ENCODE measurements at regions not wholly inside any gene's neighbourhood (a gene's known extent, or its start where the extent isn't known, plus 50 kb on each side); places are given as distances from the start of the nearest gene placed in this dataset.

DNA sequence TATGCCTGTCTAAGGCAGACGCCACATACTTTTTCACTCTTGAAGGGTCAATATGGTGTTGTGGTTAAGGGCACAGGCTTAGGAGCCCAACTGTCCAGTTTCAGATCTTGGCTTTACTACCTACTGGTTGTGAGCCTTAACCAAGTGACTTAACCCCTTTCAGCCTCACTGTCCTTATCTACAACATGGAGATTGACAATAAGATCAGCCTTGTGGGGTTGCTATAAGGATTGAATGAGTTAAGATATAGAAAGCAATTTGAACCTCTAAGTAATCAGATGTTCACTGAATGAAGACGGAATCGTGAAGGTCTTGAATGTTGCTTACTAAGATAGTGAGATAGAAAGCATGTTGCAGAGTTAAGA lies 121.3 kb upstream of the JUN start:
- Histone ChIP-seq H3K36me3 (ENCODE audit: control insufficient read depth, insufficient read depth, low read length) (no peaks in the 10 kb centered on the region), H3K27me3 (ENCODE audit: control insufficient read depth, insufficient read depth, low read length) (no peaks in the 10 kb centered on the region), H2AFZ (no peak overlapping the region), H3K9me3 (ENCODE audit: control insufficient read depth, low read length) (no peaks in the 10 kb centered on the region), H3K27ac (peak overlapping the region; percentile 99), H3K9ac (no peak overlapping the region), H3K4me3 (ENCODE audit: low read depth, low read length) (no peak overlapping the region), H3K4me2 (ENCODE audit: low read length) (no peak overlapping the region), H3K4me1 (peaks cover 11% of the 10 kb centered on the region), H3K79me2 (no peaks in the 10 kb centered on the region)
- TF ChIP-seq, protein P1, sequence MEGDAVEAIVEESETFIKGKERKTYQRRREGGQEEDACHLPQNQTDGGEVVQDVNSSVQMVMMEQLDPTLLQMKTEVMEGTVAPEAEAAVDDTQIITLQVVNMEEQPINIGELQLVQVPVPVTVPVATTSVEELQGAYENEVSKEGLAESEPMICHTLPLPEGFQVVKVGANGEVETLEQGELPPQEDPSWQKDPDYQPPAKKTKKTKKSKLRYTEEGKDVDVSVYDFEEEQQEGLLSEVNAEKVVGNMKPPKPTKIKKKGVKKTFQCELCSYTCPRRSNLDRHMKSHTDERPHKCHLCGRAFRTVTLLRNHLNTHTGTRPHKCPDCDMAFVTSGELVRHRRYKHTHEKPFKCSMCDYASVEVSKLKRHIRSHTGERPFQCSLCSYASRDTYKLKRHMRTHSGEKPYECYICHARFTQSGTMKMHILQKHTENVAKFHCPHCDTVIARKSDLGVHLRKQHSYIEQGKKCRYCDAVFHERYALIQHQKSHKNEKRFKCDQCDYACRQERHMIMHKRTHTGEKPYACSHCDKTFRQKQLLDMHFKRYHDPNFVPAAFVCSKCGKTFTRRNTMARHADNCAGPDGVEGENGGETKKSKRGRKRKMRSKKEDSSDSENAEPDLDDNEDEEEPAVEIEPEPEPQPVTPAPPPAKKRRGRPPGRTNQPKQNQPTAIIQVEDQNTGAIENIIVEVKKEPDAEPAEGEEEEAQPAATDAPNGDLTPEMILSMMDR (IDR thresholded peaks at IDR 0.05) = no peak

DNA sequence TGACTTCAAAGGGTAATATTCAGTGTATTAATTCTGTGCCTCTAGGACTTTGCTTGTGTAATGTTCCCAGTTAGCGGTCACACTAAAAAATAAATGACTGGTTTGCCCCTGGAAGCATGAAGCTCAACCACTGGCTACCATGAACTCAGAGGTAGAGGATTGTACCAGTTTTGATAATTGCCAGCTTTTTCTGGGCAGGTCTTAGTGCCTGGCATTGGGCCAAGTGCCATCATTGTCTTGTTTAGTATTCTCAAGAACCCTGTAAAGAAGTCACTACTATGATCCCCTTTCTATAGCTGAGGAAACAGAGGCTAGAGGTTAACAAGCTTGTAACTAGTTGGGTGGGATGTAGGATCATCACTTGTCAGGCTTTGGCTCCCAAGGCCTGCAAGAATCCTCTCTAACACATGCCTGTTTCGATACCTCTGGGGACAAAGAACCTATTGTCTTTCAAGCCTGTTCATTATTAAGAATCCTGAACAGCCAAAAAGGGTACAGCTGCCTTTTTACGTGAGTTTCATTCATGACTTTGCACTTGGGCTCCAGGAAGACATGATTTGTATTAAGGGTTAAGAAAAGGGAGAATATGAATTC lies 121.9 kb upstream of the JUN start:
- no peak overlapping the region for H3K4me2 ChIP-seq (ENCODE audit: low read length)
- H3K79me2 ChIP-seq = no peaks in the 10 kb centered on the region
- no peak overlapping the region for H3K9ac ChIP-seq
- no peaks in the 10 kb centered on the region for H3K27me3 ChIP-seq (ENCODE audit: control insufficient read depth, insufficient read depth, low read length)
- TF ChIP-seq, protein P1 (IDR thresholded peaks at IDR 0.05) = no peak
- H3K27ac ChIP-seq = peak overlapping the region; percentile 99
- H3K9me3 ChIP-seq (ENCODE audit: control insufficient read depth, low read length) = no peaks in the 10 kb centered on the region
- peaks cover 8% of the 10 kb centered on the region for H3K4me1 ChIP-seq
- H2AFZ ChIP-seq = no peak overlapping the region
- no peak overlapping the region for H3K4me3 ChIP-seq (ENCODE audit: low read depth, low read length)
- no peaks in the 10 kb centered on the region for H3K36me3 ChIP-seq (ENCODE audit: control insufficient read depth, insufficient read depth, low read length)

DNA sequence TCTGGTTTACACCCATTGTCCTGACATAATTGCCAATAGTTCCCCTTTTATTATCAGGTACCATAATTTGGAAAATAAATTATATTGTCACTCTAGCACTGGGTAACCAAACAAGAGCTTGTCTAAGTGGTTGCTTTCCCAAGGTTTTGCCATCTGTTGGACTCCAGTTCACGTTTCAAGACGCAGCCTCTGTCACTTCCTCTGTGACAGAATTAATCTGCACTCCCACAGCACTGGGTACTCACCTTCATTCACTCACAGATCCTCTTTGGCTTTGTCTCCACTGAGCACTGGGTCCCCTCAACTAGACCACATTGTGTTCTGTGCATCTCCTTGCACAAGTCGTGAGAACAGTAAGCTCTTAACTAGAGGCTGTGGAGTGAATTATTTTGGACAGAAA lies 123.6 kb upstream of the JUN start:
- H3K4me2 ChIP-seq (ENCODE audit: low read length) = no peak overlapping the region
- H3K4me1 ChIP-seq = peaks cover 9% of the 10 kb centered on the region
- no peaks in the 10 kb centered on the region for H3K79me2 ChIP-seq
- H3K9me3 ChIP-seq (ENCODE audit: control insufficient read depth, low read length) = no peaks in the 10 kb centered on the region
- no peaks in the 10 kb centered on the region for H3K36me3 ChIP-seq (ENCODE audit: control insufficient read depth, insufficient read depth, low read length)
- no peak overlapping the region for H3K9ac ChIP-seq
- no peak overlapping the region for H2AFZ ChIP-seq
- H3K27ac ChIP-seq = peak overlapping the region; percentile 3
- no peaks in the 10 kb centered on the region for H3K27me3 ChIP-seq (ENCODE audit: control insufficient read depth, insufficient read depth, low read length)
- TF ChIP-seq, protein P1 (IDR thresholded peaks at IDR 0.05) = no peak
- no peak overlapping the region for H3K4me3 ChIP-seq (ENCODE audit: low read depth, low read length)

DNA sequence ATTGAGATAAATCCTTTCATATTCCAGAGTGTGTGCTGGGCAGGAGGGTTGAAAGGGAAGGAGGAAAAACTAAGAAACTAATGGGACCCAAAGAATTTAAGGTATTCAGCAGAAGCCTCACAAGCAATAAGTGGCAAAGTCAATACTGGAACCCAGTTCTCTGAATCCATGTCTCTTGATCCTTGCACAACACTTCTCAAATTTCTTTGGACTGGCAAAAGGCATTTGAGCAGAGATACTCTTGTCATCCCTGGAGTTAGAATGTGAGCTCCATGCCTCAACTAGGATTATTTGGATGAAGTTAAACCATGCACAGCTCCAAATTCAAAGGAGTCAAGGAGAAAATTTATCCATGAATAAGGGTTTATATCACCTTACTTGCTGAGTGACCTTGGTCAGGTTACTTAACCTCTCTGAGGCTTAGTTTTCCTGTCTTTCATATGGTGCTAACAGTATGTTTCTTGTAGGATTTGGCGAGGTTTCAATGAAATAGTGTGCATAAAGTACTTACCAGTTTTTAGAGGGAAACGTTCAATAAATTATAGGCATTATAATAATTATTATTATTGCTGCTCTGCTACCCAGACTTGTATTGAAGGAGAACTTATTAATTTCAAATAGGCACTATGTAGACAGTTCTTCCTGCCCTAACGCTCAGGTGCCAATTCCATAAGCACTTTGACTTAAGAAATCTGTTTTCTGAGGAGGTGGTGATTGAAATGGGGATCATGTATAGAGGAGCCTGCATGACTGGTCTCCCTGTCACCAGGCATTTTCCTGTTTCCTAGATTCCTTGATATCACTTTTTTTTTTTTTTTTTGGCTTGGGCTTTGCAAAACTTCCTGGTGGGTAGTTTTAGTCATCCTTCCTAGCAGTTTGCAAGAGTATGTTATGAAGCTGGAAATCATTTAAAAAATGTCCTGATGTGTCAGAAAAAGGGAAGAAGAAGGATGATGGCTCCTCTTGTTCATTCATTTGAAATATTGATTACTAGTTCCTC lies 125.0 kb upstream of the JUN start:
- TF ChIP-seq, protein P1 (IDR thresholded peaks at IDR 0.05) = no peak
- H2AFZ ChIP-seq = no peak overlapping the region

More for the DNA sequence above, 125.0 kb upstream of the JUN start:
- no peaks in the 10 kb centered on the region for H3K36me3 ChIP-seq (ENCODE audit: control insufficient read depth, insufficient read depth, low read length)
- H3K4me2 ChIP-seq (ENCODE audit: low read length) = peak overlapping the region; percentile 13
- no peak overlapping the region for H3K9ac ChIP-seq
- H3K4me1 ChIP-seq = peaks cover 4% of the 10 kb centered on the region
- peak overlapping the region; percentile 3 for H3K27ac ChIP-seq
- H3K27me3 ChIP-seq (ENCODE audit: control insufficient read depth, insufficient read depth, low read length) = no peaks in the 10 kb centered on the region
- no peaks in the 10 kb centered on the region for H3K79me2 ChIP-seq
- H3K4me3 ChIP-seq (ENCODE audit: low read depth, low read length) = no peak overlapping the region
- no peaks in the 10 kb centered on the region for H3K9me3 ChIP-seq (ENCODE audit: control insufficient read depth, low read length)
